Keratinocyte (primary cell): ENCODE measurements at regions not wholly inside any gene's neighbourhood (a gene's known extent, or its start where the extent isn't known, plus 50 kb on each side); places are given as distances from the start of the nearest gene placed in this dataset.
A peak's percentile ranks its signal among the peaks of the same experiment; 100 is the strongest.

Experiments used
- DNase-seq: peaks from one replicate; pipeline ENCODE4 v3.0.0-alpha.2; 2011; ENCODE audit warnings: low read depth, missing footprints, low spot score
- FAIRE-seq: peaks from 2 replicates; lab custom pipeline; 2011; peaks lifted over from hg19 to GRCh38; lab: Jason Lieb, UNC
- H2AFZ ChIP-seq: 2 replicates; pipeline ENCODE4 v1.6.0; 2012; ENCODE audit warnings: low read length, control low read depth, inconsistent platforms; ENCODE audit not compliant: control insufficient read depth
- H3K27ac ChIP-seq: 2 replicates; pipeline ENCODE4 v1.5.1; 2011; ENCODE audit warnings: low read length; ENCODE audit not compliant: control insufficient read depth, insufficient read depth
- H3K27me3 ChIP-seq: 3 replicates; pipeline ENCODE4 v1.6.0; 2011; ENCODE audit warnings: low read length; ENCODE audit not compliant: control insufficient read depth, insufficient read depth; ENCODE audit errors: extremely low read depth
- H3K36me3 ChIP-seq, 2 experiments: 2 replicates in 1 of 2; 3 replicates in 1 of 2; pipeline ENCODE4 v1.5.1; 2011; ENCODE audit warnings: low read length in 2 of 2, mild to moderate bottlenecking in 1 of 2; ENCODE audit not compliant: control insufficient read depth in 2 of 2, insufficient read depth in 2 of 2; ENCODE audit errors: extremely low read depth in 1 of 2
- H3K4me1 ChIP-seq: 3 replicates; pipeline ENCODE4 v1.5.1; 2011; ENCODE audit warnings: low read length; ENCODE audit not compliant: control insufficient read depth, insufficient read depth; ENCODE audit errors: extremely low read depth
- H3K4me2 ChIP-seq: 3 replicates; pipeline ENCODE4 v1.6.0; 2011; ENCODE audit warnings: low read depth, low read length; ENCODE audit not compliant: control insufficient read depth, insufficient read depth; ENCODE audit errors: extremely low read depth
- H3K4me3 ChIP-seq, 3 experiments: fragments of 200-600 bp in 1 of 3; sonication (generic) in 1 of 3; 2 replicates in 2 of 3; 3 replicates in 1 of 3; pipeline ENCODE4 v1.5.1; 2011 to 2016; ENCODE audit warnings: low read length in 3 of 3, mild to moderate bottlenecking in 3 of 3, control low read depth in 2 of 3, inconsistent platforms in 1 of 3, low read depth in 1 of 3, mixed read lengths in 1 of 3, mixed run types in 1 of 3, moderate library complexity in 1 of 3; ENCODE audit not compliant: control insufficient read depth in 2 of 3, insufficient read depth in 2 of 3; ENCODE audit errors: extremely low read depth in 1 of 3
- H3K79me2 ChIP-seq: 2 replicates; pipeline ENCODE4 v1.6.0; 2012; ENCODE audit warnings: low read length; ENCODE audit not compliant: control insufficient read depth, insufficient read depth
- H3K9ac ChIP-seq: 3 replicates; pipeline ENCODE4 v1.6.0; 2011; ENCODE audit warnings: low read length; ENCODE audit not compliant: control insufficient read depth, insufficient read depth; ENCODE audit errors: extremely low read depth
- H3K9me1 ChIP-seq: 3 replicates; pipeline ENCODE4 v1.6.0; 2011; ENCODE audit warnings: low read length; ENCODE audit not compliant: control insufficient read depth, insufficient read depth; ENCODE audit errors: extremely low read depth
- H3K9me3 ChIP-seq: 2 replicates; pipeline ENCODE4 v1.5.1; 2012; ENCODE audit warnings: low read depth, low read length; ENCODE audit not compliant: control insufficient read depth
- H4K20me1 ChIP-seq: 3 replicates; pipeline ENCODE4 v1.6.0; 2011; ENCODE audit warnings: low read length; ENCODE audit not compliant: control insufficient read depth, insufficient read depth; ENCODE audit errors: extremely low read depth
- EZH2 ChIP-seq: IDR thresholded peaks from one replicate; pipeline ENCODE4 v1.6.1; 2012; ENCODE audit warnings: inconsistent platforms, mild to moderate bottlenecking, low read length, moderate library complexity
- dilution Hi-C: fragments of 300-500 bp; cut with MboI; formaldehyde crosslinking; loops from one replicate; pipeline ENCODE4 v1.7.0; 2020; ENCODE audit warnings: low sequenced_read_pairs; ENCODE audit not compliant: extremely low pct_ligation_motif_present
- TF ChIP-seq, protein P1 (sequence below), 3 experiments: IDR thresholded peaks in 1 of 3; conservative IDR thresholded peaks in 1 of 3; optimal IDR thresholded peaks in 1 of 3; 2 replicates in 2 of 3; 3 replicates in 1 of 3; pipeline versions ENCODE3 to v1.5.1; 2011; ENCODE audit warnings: low read length in 3 of 3, mild to moderate bottlenecking in 3 of 3, moderate library complexity in 2 of 3, control low read depth in 1 of 3, inconsistent platforms in 1 of 3; ENCODE audit not compliant: insufficient read depth in 2 of 3; ENCODE audit errors: extremely low read depth in 1 of 3

DNA sequence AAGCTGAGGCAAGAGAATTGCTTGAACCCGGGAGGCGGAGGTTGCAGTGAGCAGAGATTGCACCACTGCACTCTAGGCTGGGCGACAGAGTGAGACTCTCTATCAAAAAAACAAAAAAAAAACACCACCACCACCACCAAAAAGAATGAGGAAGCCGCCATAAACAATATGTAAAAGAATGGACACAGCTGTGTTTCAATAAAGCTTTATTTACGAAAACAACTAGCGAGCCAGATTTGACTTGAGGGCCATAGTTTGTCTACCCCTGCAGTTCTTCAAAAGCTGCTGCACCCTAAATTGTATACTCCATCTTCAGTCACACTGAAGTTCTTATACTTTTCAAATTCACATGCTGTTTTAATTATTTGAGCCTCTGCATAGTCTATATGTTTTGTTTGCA, 306.5 kb upstream of the KLF3 start:
- FAIRE-seq (no peak), DNase-seq (no peak)
- Histone ChIP-seq H3K79me2 (no peaks in the 10 kb centered on the region), H3K4me1 (no peaks in the 10 kb centered on the region), H3K36me3 (no peaks in the 10 kb centered on the region), H3K9me1 (no peaks in the 10 kb centered on the region), H3K4me3 (no peak overlapping the region), H3K4me2 (no peak overlapping the region), H2AFZ (no peak overlapping the region), H4K20me1 (no peaks in the 10 kb centered on the region), H3K27ac (no peak overlapping the region), H3K9ac (no peak overlapping the region), H3K27me3 (no peaks in the 10 kb centered on the region), H3K9me3 (no peaks in the 10 kb centered on the region)
- dilution Hi-C loops = no loop called here
- TF ChIP-seq EZH2 = no peak
- TF ChIP-seq, protein P1, sequence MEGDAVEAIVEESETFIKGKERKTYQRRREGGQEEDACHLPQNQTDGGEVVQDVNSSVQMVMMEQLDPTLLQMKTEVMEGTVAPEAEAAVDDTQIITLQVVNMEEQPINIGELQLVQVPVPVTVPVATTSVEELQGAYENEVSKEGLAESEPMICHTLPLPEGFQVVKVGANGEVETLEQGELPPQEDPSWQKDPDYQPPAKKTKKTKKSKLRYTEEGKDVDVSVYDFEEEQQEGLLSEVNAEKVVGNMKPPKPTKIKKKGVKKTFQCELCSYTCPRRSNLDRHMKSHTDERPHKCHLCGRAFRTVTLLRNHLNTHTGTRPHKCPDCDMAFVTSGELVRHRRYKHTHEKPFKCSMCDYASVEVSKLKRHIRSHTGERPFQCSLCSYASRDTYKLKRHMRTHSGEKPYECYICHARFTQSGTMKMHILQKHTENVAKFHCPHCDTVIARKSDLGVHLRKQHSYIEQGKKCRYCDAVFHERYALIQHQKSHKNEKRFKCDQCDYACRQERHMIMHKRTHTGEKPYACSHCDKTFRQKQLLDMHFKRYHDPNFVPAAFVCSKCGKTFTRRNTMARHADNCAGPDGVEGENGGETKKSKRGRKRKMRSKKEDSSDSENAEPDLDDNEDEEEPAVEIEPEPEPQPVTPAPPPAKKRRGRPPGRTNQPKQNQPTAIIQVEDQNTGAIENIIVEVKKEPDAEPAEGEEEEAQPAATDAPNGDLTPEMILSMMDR (optimal IDR thresholded peaks at IDR 0.05 in 1 of 3, IDR thresholded peaks at IDR 0.05 in 1 of 3, conservative IDR thresholded peaks at IDR 0.05 in 1 of 3; ENCODE audit: extremely low read depth in 1 of 3, insufficient read depth in 2 of 3, low read length in 3 of 3) = no peak

DNA sequence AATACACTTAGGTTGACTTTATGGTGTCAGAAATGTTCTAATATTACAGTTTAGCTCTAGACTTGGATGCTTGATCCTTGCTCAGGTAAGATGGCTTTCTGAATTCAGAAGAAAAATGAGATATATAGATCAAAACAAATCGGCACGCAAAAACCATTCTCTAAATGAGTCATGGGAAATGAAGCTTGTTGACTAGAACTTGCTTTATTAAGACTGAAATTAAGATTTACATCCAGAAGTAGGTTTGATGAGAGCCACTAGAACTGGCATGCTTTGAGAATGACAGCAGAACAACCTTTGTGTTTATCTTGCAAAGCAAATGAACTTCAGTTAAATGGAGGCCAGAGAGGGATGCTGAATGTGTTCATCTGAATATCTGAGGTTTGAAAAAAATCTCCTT, 304.9 kb upstream of the KLF3 start:
- FAIRE-seq = peak; percentile 29
- Histone ChIP-seq H3K79me2 (no peaks in the 10 kb centered on the region), H3K36me3 (no peaks in the 10 kb centered on the region), H3K9me1 (no peaks in the 10 kb centered on the region), H2AFZ (no peak overlapping the region), H3K9me3 (no peaks in the 10 kb centered on the region), H3K27me3 (no peaks in the 10 kb centered on the region), H3K4me2 (no peak overlapping the region), H3K9ac (no peak overlapping the region), H3K4me1 (no peaks in the 10 kb centered on the region), H4K20me1 (no peaks in the 10 kb centered on the region), H3K27ac (no peak overlapping the region), H3K4me3 (no peak overlapping the region)
- TF ChIP-seq EZH2 = no peak
- TF ChIP-seq, protein P1 (optimal IDR thresholded peaks at IDR 0.05 in 1 of 3, IDR thresholded peaks at IDR 0.05 in 1 of 3, conservative IDR thresholded peaks at IDR 0.05 in 1 of 3; ENCODE audit: extremely low read depth in 1 of 3, insufficient read depth in 2 of 3, low read length in 3 of 3) = no peak
- dilution Hi-C loops = no loop called here
- no peak for DNase-seq
